ENCODE measurements at regions not wholly inside any gene's neighbourhood (a gene's known extent, or its start where the extent isn't known, plus 50 kb on each side); places are given as distances from the start of the nearest gene placed in this dataset.

- no peak for ATAC-seq (replicated peaks in 1 of 2)
- Mint-ChIP-seq H3K36me3 (ENCODE audit: insufficient read depth in 2 of 2) (no peaks in the 10 kb centered on the region), H3K27me3 (ENCODE audit: low read depth) (no peaks in the 10 kb centered on the region), H3K4me3 (no peak overlapping the region), H3K27ac (no peak overlapping the region), H3K4me1 (ENCODE audit: low read depth) (no peaks in the 10 kb centered on the region), H3K9me3 (no peaks in the 10 kb centered on the region)
- DNase-seq, result no peak
These were observed 231.9 kb upstream of the NLGN4Y start for GRCh38 chrY:14292382-14292781.

GRCh38 chrY:14300775-14301174 is 223.6 kb upstream of the NLGN4Y start:
- Mint-ChIP-seq H3K4me1 (ENCODE audit: low read depth) (no peaks in the 10 kb centered on the region), H3K9me3 (no peaks in the 10 kb centered on the region), H3K27me3 (ENCODE audit: low read depth) (no peaks in the 10 kb centered on the region), H3K27ac (no peak overlapping the region), H3K36me3 (ENCODE audit: insufficient read depth in 2 of 2) (no peaks in the 10 kb centered on the region), H3K4me3 (peak overlapping the region in 1 of 2 donors; percentile 36)
- ATAC-seq (replicated peaks in 1 of 2) (peak in 1 of 2 donors; percentile 48), DNase-seq (no peak)

DNA sequence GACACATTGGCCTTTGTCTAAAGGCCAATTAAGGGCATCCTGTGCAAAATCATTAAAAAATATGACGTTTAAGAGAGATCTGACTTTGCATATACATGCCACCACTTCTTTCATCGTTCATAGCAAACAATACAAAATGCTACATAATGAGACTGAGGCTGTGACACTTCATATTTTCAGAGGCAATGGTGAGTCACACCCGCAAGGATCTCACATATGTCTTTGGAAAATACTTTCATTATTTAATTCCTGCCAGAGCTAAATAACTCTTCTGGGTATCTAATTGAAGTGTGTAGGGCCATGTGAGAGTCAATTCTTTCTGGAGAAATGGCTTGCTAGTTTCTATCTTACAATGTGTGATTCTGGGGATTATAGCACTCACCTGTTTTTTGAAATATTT is 222.8 kb upstream of the NLGN4Y start:
- Mint-ChIP-seq H3K27me3 (ENCODE audit: low read depth) (no peaks in the 10 kb centered on the region), H3K36me3 (ENCODE audit: insufficient read depth in 2 of 2) (no peaks in the 10 kb centered on the region), H3K4me1 (ENCODE audit: low read depth) (no peaks in the 10 kb centered on the region), H3K9me3 (no peaks in the 10 kb centered on the region), H3K27ac (no peak overlapping the region), H3K4me3 (no peak overlapping the region)
- DNase-seq (no peak), ATAC-seq (replicated peaks in 1 of 2) (peak in 1 of 2 donors; percentile 73)

DNA sequence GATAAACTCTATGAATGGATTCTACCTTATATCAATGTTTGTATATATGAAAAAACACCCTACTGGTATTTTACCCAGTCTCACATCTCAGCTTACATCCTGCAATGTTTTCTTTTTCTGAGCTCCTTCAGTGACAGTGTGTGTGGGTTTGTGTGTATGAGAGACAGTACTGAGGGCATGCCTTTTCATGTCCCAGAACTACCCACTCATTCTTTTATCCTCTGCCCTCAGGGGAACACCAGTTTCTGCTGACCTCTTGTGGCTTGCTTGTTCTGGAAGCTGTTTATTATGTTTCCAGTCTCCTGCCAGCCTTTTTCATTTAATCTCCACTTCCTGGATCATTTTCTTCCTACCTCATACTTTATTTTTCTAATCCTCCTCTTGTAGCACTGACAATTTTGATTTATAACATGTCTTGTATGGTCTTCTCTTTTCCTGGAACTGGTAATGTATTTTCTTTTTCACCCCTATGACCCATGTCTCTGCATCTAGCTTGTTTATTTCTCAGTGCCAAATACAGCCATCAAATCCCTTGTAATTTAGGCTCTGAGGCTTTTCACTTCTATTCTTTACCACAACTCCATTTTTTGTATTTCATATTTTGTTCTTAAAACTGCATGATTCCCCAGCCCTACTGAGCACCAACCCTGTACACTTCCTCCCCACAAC is 195.5 kb upstream of the NLGN4Y start:
- Mint-ChIP-seq H3K9me3 (no peaks in the 10 kb centered on the region), H3K27me3 (ENCODE audit: low read depth) (no peaks in the 10 kb centered on the region), H3K4me1 (ENCODE audit: low read depth) (no peaks in the 10 kb centered on the region), H3K27ac (peak overlapping the region; percentile 78), H3K36me3 (ENCODE audit: insufficient read depth in 2 of 2) (no peaks in the 10 kb centered on the region), H3K4me3 (peak overlapping the region in 1 of 2 donors; percentile 21)
- DNase-seq (no peak), ATAC-seq (replicated peaks in 1 of 2) (peak in 1 of 2 donors; percentile 61)

GRCh38 chrY:14330362-14330761 is 194.0 kb upstream of the NLGN4Y start:
- Mint-ChIP-seq H3K4me1 (ENCODE audit: low read depth) (no peaks in the 10 kb centered on the region), H3K27me3 (ENCODE audit: low read depth) (no peaks in the 10 kb centered on the region), H3K27ac (no peak overlapping the region), H3K4me3 (no peak overlapping the region), H3K36me3 (ENCODE audit: insufficient read depth in 2 of 2) (no peaks in the 10 kb centered on the region), H3K9me3 (no peaks in the 10 kb centered on the region)
- DNase-seq (no peak), ATAC-seq (replicated peaks in 1 of 2) (peak in 1 of 2 donors; percentile 28)

DNA sequence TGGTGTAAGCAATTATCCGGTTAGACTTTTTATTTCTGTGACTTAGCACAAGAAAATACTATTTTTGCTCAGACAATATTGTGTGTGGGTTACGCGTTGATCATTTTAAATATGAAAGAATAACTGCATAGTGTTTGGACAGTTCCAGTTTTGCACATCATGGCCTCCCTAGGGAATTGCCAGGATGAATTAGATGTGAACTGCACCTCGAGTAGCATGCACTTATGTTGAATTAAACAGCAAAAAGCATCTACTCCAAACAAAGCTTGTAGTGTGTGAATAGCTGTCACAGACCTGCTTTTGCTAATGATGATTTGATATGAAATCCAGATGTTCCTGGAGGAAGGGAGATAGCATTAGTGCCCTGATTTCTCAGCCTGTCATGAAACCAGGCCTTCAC is 184.8 kb upstream of the NLGN4Y start:
- Mint-ChIP-seq H3K27ac (no peak overlapping the region), H3K36me3 (ENCODE audit: insufficient read depth in 2 of 2) (peaks cover 0 to 5% of the 10 kb centered on the region in 2 donors), H3K27me3 (ENCODE audit: low read depth) (no peaks in the 10 kb centered on the region), H3K9me3 (peaks cover 0 to 4% of the 10 kb centered on the region in 2 donors), H3K4me3 (peak overlapping the region in 1 of 2 donors; percentile 84), H3K4me1 (ENCODE audit: low read depth) (no peaks in the 10 kb centered on the region)
- ATAC-seq (replicated peaks in 1 of 2) (no peak), DNase-seq (no peak)

DNA sequence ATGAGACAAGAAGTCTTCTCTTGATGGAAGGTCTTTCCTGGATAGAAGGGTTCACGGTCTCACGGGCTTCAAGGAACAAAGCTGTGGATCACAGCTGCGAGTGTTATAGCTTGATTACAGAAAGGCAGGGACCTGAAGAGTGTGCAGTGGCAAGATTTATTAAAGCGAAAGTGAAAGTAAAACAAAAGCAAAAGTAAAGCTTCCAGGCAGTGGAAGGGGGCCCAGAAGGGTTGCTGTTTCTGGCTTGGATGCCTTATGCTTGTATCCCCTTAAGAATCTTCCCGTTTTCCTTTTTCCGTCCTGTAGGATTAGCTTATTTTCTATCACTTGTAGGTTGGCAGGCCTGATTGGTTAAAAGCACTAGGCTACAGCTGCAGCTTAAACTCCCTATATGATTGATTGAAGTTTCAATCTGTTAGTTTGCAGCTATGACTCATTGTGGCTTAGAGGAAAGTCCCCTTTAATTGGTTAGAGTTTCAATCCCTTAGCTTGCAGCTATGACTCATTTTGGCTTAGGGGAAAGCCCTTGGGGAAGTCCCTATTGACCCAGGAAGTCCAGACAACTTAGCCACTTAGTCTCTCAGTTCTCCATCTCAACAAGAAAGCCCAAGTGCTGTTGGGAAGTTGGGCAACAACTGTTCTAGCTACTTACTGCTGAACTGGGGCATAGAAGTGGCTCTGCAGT is 183.7 kb upstream of the NLGN4Y start:
- Mint-ChIP-seq H3K9me3 (peaks cover 0 to 4% of the 10 kb centered on the region in 2 donors), H3K27me3 (ENCODE audit: low read depth) (no peaks in the 10 kb centered on the region), H3K4me3 (peak overlapping the region in 1 of 2 donors; percentile 84), H3K36me3 (ENCODE audit: insufficient read depth in 2 of 2) (peaks cover 0 to 5% of the 10 kb centered on the region in 2 donors), H3K4me1 (ENCODE audit: low read depth) (no peaks in the 10 kb centered on the region), H3K27ac (peak overlapping the region; percentile 70)
- DNase-seq, result peak in 1 of 2 donors; percentile 64
- ATAC-seq (replicated peaks in 1 of 2), result peak in 1 of 2 donors; percentile 77

- peak in 1 of 2 donors; percentile 65 for ATAC-seq (replicated peaks in 1 of 2)
- peak overlapping the region; percentile 90 for H3K27ac Mint-ChIP-seq
- no peaks in the 10 kb centered on the region for H3K4me1 Mint-ChIP-seq (ENCODE audit: low read depth)
These were observed 179.5 kb upstream of the NLGN4Y start for GRCh38 chrY:14344648-14345333.

DNA sequence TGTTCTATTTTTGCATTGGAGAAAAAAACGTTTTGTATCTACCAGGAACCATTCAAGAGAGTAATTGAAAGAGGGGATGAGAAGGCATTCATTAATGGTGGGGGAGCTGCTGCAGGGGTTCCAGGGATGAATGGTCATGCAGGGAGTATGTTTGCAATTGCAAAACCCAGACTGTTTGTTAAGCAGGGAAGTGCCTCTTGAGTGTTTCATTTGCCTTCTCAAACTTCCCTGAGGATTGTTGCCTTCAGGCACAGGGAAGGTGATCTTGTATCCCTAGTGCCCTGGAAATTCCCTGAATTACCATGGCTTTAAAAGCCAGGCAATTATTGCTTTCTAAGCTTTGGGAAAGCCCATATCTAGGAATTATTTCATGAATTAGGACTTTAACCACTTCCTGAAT is 172.7 kb upstream of the NLGN4Y start:
- Mint-ChIP-seq H3K9me3 (peaks cover 0 to 6% of the 10 kb centered on the region in 2 donors), H3K27me3 (ENCODE audit: low read depth) (no peaks in the 10 kb centered on the region), H3K4me1 (ENCODE audit: low read depth) (no peaks in the 10 kb centered on the region), H3K27ac (no peak overlapping the region), H3K36me3 (ENCODE audit: insufficient read depth in 2 of 2) (peaks cover 0 to 4% of the 10 kb centered on the region in 2 donors), H3K4me3 (no peak overlapping the region)
- ATAC-seq (replicated peaks in 1 of 2), result no peak
- DNase-seq, result no peak

More at GRCh38 chrY:14344648-14345333, 179.5 kb upstream of the NLGN4Y start:
- Mint-ChIP-seq H3K9me3 (peaks cover 0 to 4% of the 10 kb centered on the region in 2 donors), H3K4me3 (peak overlapping the region in 1 of 2 donors; percentile 88), H3K36me3 (ENCODE audit: insufficient read depth in 2 of 2) (peaks cover 0 to 5% of the 10 kb centered on the region in 2 donors), H3K27me3 (ENCODE audit: low read depth) (no peaks in the 10 kb centered on the region)
- DNase-seq, result peak in 1 of 2 donors; percentile 49

- no peak for DNase-seq
- H3K36me3 Mint-ChIP-seq (ENCODE audit: insufficient read depth in 2 of 2), result peaks cover 0 to 11% of the 10 kb centered on the region in 2 donors
- no peaks in the 10 kb centered on the region for H3K4me1 Mint-ChIP-seq (ENCODE audit: low read depth)
- no peak overlapping the region for H3K27ac Mint-ChIP-seq
- no peak for ATAC-seq (replicated peaks in 1 of 2)
- no peaks in the 10 kb centered on the region for H3K27me3 Mint-ChIP-seq (ENCODE audit: low read depth)
- H3K4me3 Mint-ChIP-seq, result no peak overlapping the region
- peaks cover 0 to 16% of the 10 kb centered on the region in 2 donors for H3K9me3 Mint-ChIP-seq
These were observed 168.2 kb upstream of the NLGN4Y start for GRCh38 chrY:14356154-14356553.

DNA sequence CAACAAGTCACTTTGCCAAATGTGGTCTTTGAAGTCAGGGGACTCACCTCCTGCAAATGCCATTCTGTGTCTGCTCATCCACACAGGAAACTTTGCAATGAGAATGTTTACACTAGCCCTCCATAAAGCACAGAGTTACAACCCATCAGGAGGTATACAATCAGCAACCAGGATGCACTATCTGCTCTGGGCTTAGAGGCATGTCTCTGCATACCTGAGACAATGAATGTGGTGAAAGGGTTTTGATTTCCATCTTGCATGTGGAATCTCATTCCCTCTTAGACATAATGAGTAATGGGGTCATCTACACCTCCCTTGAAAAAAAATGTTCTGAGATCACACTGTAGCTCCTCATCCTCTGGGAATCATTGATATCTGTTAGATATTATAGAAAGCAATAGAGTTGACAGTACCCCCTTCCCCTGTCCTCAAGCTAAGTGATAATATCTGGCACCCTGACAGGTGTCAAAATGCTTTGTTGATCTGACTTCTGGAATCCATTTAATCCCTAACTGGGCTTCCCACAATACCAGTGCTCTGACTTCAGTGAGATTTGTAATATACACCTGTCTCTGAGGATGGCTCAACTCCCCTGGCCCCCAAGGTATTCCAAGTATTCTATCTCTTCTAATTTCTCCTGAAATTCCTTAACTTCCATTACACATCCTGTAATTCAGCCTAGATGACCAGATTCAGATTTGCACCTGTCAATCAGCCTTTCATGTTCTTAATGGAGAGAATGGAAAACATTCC is 163.4 kb upstream of the NLGN4Y start:
- no peaks in the 10 kb centered on the region for H3K4me1 Mint-ChIP-seq (ENCODE audit: low read depth)
- DNase-seq (no peak), ATAC-seq (replicated peaks in 1 of 2) (no peak)
- peaks cover 0 to 13% of the 10 kb centered on the region in 2 donors for H3K9me3 Mint-ChIP-seq
- H3K4me3 Mint-ChIP-seq, result no peak overlapping the region
- H3K36me3 Mint-ChIP-seq (ENCODE audit: insufficient read depth in 2 of 2), result peaks cover 0 to 10% of the 10 kb centered on the region in 2 donors
- no peaks in the 10 kb centered on the region for H3K27me3 Mint-ChIP-seq (ENCODE audit: low read depth)
- no peak overlapping the region for H3K27ac Mint-ChIP-seq

DNA sequence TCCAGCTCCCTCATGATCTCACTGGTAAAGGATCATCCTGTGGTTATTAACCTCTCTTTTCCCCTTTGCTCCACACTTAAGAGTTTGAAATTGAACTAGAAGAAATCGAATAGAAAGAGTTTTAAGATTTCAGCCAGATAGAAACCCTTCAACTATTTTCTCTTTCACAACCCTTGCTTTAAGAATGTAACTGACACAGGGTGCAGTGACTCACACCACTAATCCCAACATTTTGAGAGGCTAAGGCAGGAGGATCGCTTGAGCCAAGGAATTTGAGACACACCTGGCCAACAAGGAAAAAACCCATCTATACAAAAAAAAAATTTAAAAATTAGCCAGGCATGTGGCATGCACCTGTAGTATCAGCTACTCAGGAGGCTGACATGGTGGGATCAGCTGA is 150.7 kb upstream of the NLGN4Y start:
- DNase-seq (no peak), ATAC-seq (replicated peaks in 1 of 2) (no peak)
- H3K4me3 Mint-ChIP-seq, result no peak overlapping the region
- H3K27me3 Mint-ChIP-seq (ENCODE audit: low read depth), result no peaks in the 10 kb centered on the region
- no peaks in the 10 kb centered on the region for H3K4me1 Mint-ChIP-seq (ENCODE audit: low read depth)
- no peak overlapping the region for H3K27ac Mint-ChIP-seq
- no peaks in the 10 kb centered on the region for H3K36me3 Mint-ChIP-seq (ENCODE audit: insufficient read depth in 2 of 2)
- H3K9me3 Mint-ChIP-seq, result no peaks in the 10 kb centered on the region
